CD4-positive, alpha-beta memory T cell (primary cell): ENCODE measurements at regions not wholly inside any gene's neighbourhood (a gene's known extent, or its start where the extent isn't known, plus 50 kb on each side); places are given as distances from the start of the nearest gene placed in this dataset.

Experiments used
- CTCF ChIA-PET: fragments of 350-600 bp; sonication (Branson Sonifier 250); formaldehyde crosslinking; loops from one replicate; lab custom pipeline; 2021; ENCODE audit warnings: inconsistent platforms; ENCODE audit not compliant: partially characterized antibody; lab: Charles Lee
- POLR2A ChIA-PET: fragments of 350-600 bp; sonication (Branson Sonifier 250); formaldehyde crosslinking; loops from one replicate; lab custom pipeline; 2021; ENCODE audit not compliant: partially characterized antibody; lab: Charles Lee
- DNase-seq, 5 donors: peaks; one replicate each; pipeline versions ENCODE4 v3.0.0 to v3.0.0-alpha.2; 2020 to 2022; ENCODE audit warnings: mixed read lengths in 1 of 5
- H3K27ac ChIP-seq: one replicate; pipeline ENCODE4 v1.7.0; 2013; ENCODE audit warnings: low read depth, low read length
- H3K27me3 ChIP-seq: 2 replicates; pipeline ENCODE4 v1.7.0; 2013; ENCODE audit warnings: mild to moderate bottlenecking, low read length, moderate library complexity; ENCODE audit not compliant: insufficient read depth
- H3K36me3 ChIP-seq: 2 replicates; pipeline ENCODE4 v1.7.0; 2013; ENCODE audit warnings: mild to moderate bottlenecking, low read length, moderate library complexity; ENCODE audit not compliant: insufficient read depth
- H3K4me1 ChIP-seq: 2 replicates; pipeline ENCODE4 v1.7.0; 2013; ENCODE audit warnings: mild to moderate bottlenecking, low read length, moderate library complexity; ENCODE audit not compliant: insufficient read depth
- H3K4me3 ChIP-seq, 2 donors: one replicate each; pipeline ENCODE4 v1.7.0; 2013; ENCODE audit warnings: low read length in 2 of 2, mild to moderate bottlenecking in 1 of 2
- H3K9me3 ChIP-seq, 2 donors: one replicate each; pipeline ENCODE4 v1.7.0; 2013; ENCODE audit warnings: low read length in 2 of 2, control low read depth in 1 of 2; ENCODE audit not compliant: control insufficient read depth in 1 of 2
- H3K27ac Mint-ChIP-seq, 7 donors: one replicate each; pipeline ENCODE4 v1.8.0; 2020 to 2021; ENCODE audit warnings: mixed read lengths in 7 of 7, mild to moderate bottlenecking in 6 of 7, inconsistent platforms in 3 of 7, moderate library complexity in 3 of 7
- H3K27me3 Mint-ChIP-seq, 2 donors: one replicate each; pipeline ENCODE4 v1.8.0; 2020 to 2021; ENCODE audit warnings: mixed read lengths in 2 of 2
- H3K36me3 Mint-ChIP-seq, 2 donors: one replicate each; pipeline ENCODE4 v1.8.0; 2020 to 2021; ENCODE audit warnings: mixed read lengths in 2 of 2, inconsistent platforms in 1 of 2, mild to moderate bottlenecking in 1 of 2
- H3K4me1 Mint-ChIP-seq, 4 donors: one replicate each; pipeline ENCODE4 v1.8.0; 2020 to 2021; ENCODE audit warnings: mixed read lengths in 4 of 4, mild to moderate bottlenecking in 1 of 4
- H3K4me3 Mint-ChIP-seq, 8 donors: one replicate each; pipeline ENCODE4 v1.8.0; 2020 to 2021; ENCODE audit warnings: mixed read lengths in 8 of 8, mild to moderate bottlenecking in 7 of 8, moderate library complexity in 6 of 8, inconsistent platforms in 3 of 8
- H3K9me3 Mint-ChIP-seq, 8 donors: one replicate each; pipeline ENCODE4 v1.8.0; 2020 to 2021; ENCODE audit warnings: mixed read lengths in 8 of 8, mild to moderate bottlenecking in 5 of 8, inconsistent platforms in 3 of 8, moderate library complexity in 1 of 8
- intact Hi-C: fragments of 100-400 bp; cut with micrococcal nuclease; formaldehyde crosslinking; loops from one replicate; pipeline ENCODE4 v1.15.1; 2023

- POLR2A ChIA-PET: no interaction called here
- no peak overlapping the region for H3K27ac ChIP-seq
Observed at GRCh38 chr6:102309700-102310099, 916.2 kb downstream of the GRIK2 start.

GRCh38 chr6:102300350-102300749 lies 906.8 kb downstream of the GRIK2 start:
- no peaks in the 10 kb centered on the region for H3K36me3 Mint-ChIP-seq
- H3K9me3 ChIP-seq: no peaks in the 10 kb centered on the region
- ChIA-PET POLR2A (no interaction called here), CTCF (no interaction called here)
- H3K9me3 Mint-ChIP-seq: peaks cover 2 to 18% (median 11%) of the 10 kb centered on the region in 8 donors
- H3K27me3 Mint-ChIP-seq: no peaks in the 10 kb centered on the region
- H3K4me1 Mint-ChIP-seq: no peaks in the 10 kb centered on the region
- H3K27me3 ChIP-seq: no peaks in the 10 kb centered on the region
- no peak overlapping the region for H3K27ac ChIP-seq
- no peak overlapping the region for H3K27ac Mint-ChIP-seq
- no peak for DNase-seq
- H3K4me3 ChIP-seq: no peak overlapping the region
- intact Hi-C loops: no loop called here
- no peak overlapping the region for H3K4me3 Mint-ChIP-seq
- H3K36me3 ChIP-seq: no peaks in the 10 kb centered on the region
- no peaks in the 10 kb centered on the region for H3K4me1 ChIP-seq

More at GRCh38 chr6:102309700-102310099, 916.2 kb downstream of the GRIK2 start:
- H3K36me3 Mint-ChIP-seq: no peaks in the 10 kb centered on the region
- no peak for DNase-seq
- Histone ChIP-seq H3K4me3 (no peak overlapping the region), H3K9me3 (no peaks in the 10 kb centered on the region), H3K36me3 (no peaks in the 10 kb centered on the region), H3K27me3 (no peaks in the 10 kb centered on the region), H3K4me1 (no peaks in the 10 kb centered on the region)
- no peak overlapping the region for H3K27ac Mint-ChIP-seq
- H3K4me3 Mint-ChIP-seq: no peak overlapping the region
- peaks cover 2 to 17% (median 8%) of the 10 kb centered on the region in 8 donors for H3K9me3 Mint-ChIP-seq
- no peaks in the 10 kb centered on the region for H3K4me1 Mint-ChIP-seq
- intact Hi-C loops: no loop called here
- CTCF ChIA-PET: no interaction called here
- no peaks in the 10 kb centered on the region for H3K27me3 Mint-ChIP-seq

- H3K27me3 ChIP-seq: no peaks in the 10 kb centered on the region
- DNase-seq: no peak
- H3K27ac ChIP-seq: no peak overlapping the region
- Mint-ChIP-seq H3K27ac (no peak overlapping the region), H3K4me1 (no peaks in the 10 kb centered on the region), H3K9me3 (peaks cover 2 to 20% (median 15%) of the 10 kb centered on the region in 8 donors), H3K27me3 (no peaks in the 10 kb centered on the region), H3K36me3 (no peaks in the 10 kb centered on the region), H3K4me3 (no peak overlapping the region)
- no peaks in the 10 kb centered on the region for H3K4me1 ChIP-seq
- H3K36me3 ChIP-seq: no peaks in the 10 kb centered on the region
- POLR2A ChIA-PET: no interaction called here
- intact Hi-C loops: no loop called here
- CTCF ChIA-PET: no interaction called here
- no peak overlapping the region for H3K4me3 ChIP-seq
- no peaks in the 10 kb centered on the region for H3K9me3 ChIP-seq
Observed at GRCh38 chr6:102298051-102298450, 904.5 kb downstream of the GRIK2 start.
